ENCODE measurements at regions not wholly inside any gene's neighbourhood (a gene's known extent, or its start where the extent isn't known, plus 50 kb on each side); places are given as distances from the start of the nearest gene placed in this dataset.

GRCh38 chr14:101442451-101442850 lies 118.8 kb upstream of the DIO3 start:
- Histone ChIP-seq H3K4me1 (no peaks in the 10 kb centered on the region), H3K9me3 (no peaks in the 10 kb centered on the region), H3K36me3 (no peaks in the 10 kb centered on the region), H3K27ac (no peak overlapping the region), H3K4me3 (no peak overlapping the region), H3K27me3 (no peaks in the 10 kb centered on the region)
- DNase-seq (ENCODE audit: low spot score): peak; percentile 44
- TF ChIP-seq, protein P1, sequence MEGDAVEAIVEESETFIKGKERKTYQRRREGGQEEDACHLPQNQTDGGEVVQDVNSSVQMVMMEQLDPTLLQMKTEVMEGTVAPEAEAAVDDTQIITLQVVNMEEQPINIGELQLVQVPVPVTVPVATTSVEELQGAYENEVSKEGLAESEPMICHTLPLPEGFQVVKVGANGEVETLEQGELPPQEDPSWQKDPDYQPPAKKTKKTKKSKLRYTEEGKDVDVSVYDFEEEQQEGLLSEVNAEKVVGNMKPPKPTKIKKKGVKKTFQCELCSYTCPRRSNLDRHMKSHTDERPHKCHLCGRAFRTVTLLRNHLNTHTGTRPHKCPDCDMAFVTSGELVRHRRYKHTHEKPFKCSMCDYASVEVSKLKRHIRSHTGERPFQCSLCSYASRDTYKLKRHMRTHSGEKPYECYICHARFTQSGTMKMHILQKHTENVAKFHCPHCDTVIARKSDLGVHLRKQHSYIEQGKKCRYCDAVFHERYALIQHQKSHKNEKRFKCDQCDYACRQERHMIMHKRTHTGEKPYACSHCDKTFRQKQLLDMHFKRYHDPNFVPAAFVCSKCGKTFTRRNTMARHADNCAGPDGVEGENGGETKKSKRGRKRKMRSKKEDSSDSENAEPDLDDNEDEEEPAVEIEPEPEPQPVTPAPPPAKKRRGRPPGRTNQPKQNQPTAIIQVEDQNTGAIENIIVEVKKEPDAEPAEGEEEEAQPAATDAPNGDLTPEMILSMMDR (IDR thresholded peaks at IDR 0.05): no peak

GRCh38 chr14:101444116-101444515 lies 117.2 kb upstream of the DIO3 start:
- H3K4me3 ChIP-seq: no peak overlapping the region
- no peaks in the 10 kb centered on the region for H3K27me3 ChIP-seq
- no peaks in the 10 kb centered on the region for H3K4me1 ChIP-seq
- H3K27ac ChIP-seq: no peak overlapping the region
- H3K9me3 ChIP-seq: no peaks in the 10 kb centered on the region
- no peak for DNase-seq (ENCODE audit: low spot score)
- no peaks in the 10 kb centered on the region for H3K36me3 ChIP-seq
- TF ChIP-seq, protein P1 (IDR thresholded peaks at IDR 0.05): no peak

DNA sequence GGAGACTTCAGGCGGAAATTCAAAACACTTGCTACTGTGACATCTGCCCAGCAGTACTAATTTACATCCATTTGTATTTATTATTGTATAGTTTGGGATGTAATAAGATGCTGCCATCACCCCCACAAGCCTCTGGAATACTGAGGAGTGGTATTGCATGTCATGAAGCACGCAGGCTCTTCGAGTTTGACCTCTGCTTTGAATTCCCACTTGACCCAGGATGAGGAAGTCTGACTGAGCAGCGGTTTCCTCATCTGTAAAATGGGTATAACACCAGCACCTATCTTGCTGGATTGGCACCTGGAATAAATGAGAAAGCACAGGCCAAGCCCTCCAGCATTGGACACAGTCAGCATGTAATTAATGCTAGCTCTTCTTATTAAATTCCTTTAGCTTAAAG lies 116.0 kb upstream of the DIO3 start:
- H3K9me3 ChIP-seq: no peaks in the 10 kb centered on the region
- H3K4me1 ChIP-seq: no peaks in the 10 kb centered on the region
- no peaks in the 10 kb centered on the region for H3K36me3 ChIP-seq
- no peak overlapping the region for H3K4me3 ChIP-seq
- no peaks in the 10 kb centered on the region for H3K27me3 ChIP-seq
- TF ChIP-seq, protein P1 (IDR thresholded peaks at IDR 0.05): no peak
- no peak overlapping the region for H3K27ac ChIP-seq
- no peak for DNase-seq (ENCODE audit: low spot score)

- DNase-seq (ENCODE audit: low spot score): peak; percentile 40
- TF ChIP-seq, protein P1 (IDR thresholded peaks at IDR 0.05): no peak
- Histone ChIP-seq H3K4me3 (no peak overlapping the region), H3K9me3 (no peaks in the 10 kb centered on the region), H3K27ac (no peak overlapping the region), H3K36me3 (no peaks in the 10 kb centered on the region), H3K27me3 (no peaks in the 10 kb centered on the region), H3K4me1 (no peaks in the 10 kb centered on the region)
These were observed 114.8 kb upstream of the DIO3 start for GRCh38 chr14:101446387-101446969.

DNA sequence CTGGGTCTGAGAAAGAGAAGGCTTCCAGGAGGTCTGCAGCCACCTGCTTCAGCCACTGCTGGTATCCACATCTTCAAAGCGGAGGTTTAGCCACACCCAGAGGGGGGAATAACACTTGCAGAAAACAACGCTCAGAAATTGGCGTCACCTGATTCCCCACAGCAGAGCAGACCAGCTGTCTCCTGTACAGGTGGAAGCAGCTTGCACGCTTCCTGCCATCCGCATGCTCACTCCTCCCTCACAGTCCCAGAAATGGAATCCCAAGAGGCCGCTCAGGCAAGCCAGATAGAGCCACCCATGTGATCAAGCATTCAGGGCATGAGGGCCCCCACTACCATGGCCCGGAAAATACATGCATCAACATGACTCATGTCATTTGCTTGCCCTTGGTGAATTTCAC lies 112.2 kb upstream of the DIO3 start:
- Histone ChIP-seq H3K36me3 (no peaks in the 10 kb centered on the region), H3K4me1 (no peaks in the 10 kb centered on the region), H3K4me3 (no peak overlapping the region), H3K9me3 (no peaks in the 10 kb centered on the region), H3K27ac (no peak overlapping the region), H3K27me3 (no peaks in the 10 kb centered on the region)
- TF ChIP-seq, protein P1 (IDR thresholded peaks at IDR 0.05): no peak
- peak; percentile 34 for DNase-seq (ENCODE audit: low spot score)

GRCh38 chr14:101451166-101451565 lies 110.1 kb upstream of the DIO3 start:
- TF ChIP-seq, protein P1 (IDR thresholded peaks at IDR 0.05): no peak
- no peaks in the 10 kb centered on the region for H3K9me3 ChIP-seq
- H3K4me3 ChIP-seq: no peak overlapping the region
- no peak overlapping the region for H3K27ac ChIP-seq
- no peaks in the 10 kb centered on the region for H3K27me3 ChIP-seq
- H3K36me3 ChIP-seq: no peaks in the 10 kb centered on the region
- no peak for DNase-seq (ENCODE audit: low spot score)
- H3K4me1 ChIP-seq: no peaks in the 10 kb centered on the region

Measured in right atrium auricular region (tissue), 2 donors.